GM23338 (cell line): ENCODE measurements at regions not wholly inside any gene's neighbourhood (a gene's known extent, or its start where the extent isn't known, plus 50 kb on each side); places are given as distances from the start of the nearest gene placed in this dataset.

Source experiments
- ATAC-seq: fragments of 200-7000 bp; cut with Tn5 transposase; 3 replicates; pipeline ENCODE4 v1.9.1; 2020
- DNase-seq: peaks from one replicate; pipeline ENCODE4 v3.0.0-alpha.2; 2015; ENCODE audit warnings: low spot score
- H2AFZ ChIP-seq: fragments of 200-600 bp; sonication (generic); 2 replicates; pipeline ENCODE4 v1.8.0; 2016; ENCODE audit warnings: antibody characterized with exemption, mild to moderate bottlenecking, moderate library complexity
- H3F3A ChIP-seq: fragments of 200-600 bp; sonication (generic); replicated peaks from 2 replicates; pipeline ENCODE4 v1.8.0; 2017; ENCODE audit warnings: antibody characterized with exemption, mixed run types, low read depth
- H3K27ac ChIP-seq: fragments of 200-600 bp; sonication (generic); 2 replicates; pipeline ENCODE4 v1.6.1; 2016; ENCODE audit warnings: low read depth
- H3K27me3 ChIP-seq: fragments of 200-600 bp; sonication (generic); 2 replicates; pipeline ENCODE4 v1.8.0; 2016; ENCODE audit warnings: mild to moderate bottlenecking, mixed run types, moderate library complexity; ENCODE audit not compliant: insufficient read depth
- H3K36me3 ChIP-seq: fragments of 200-600 bp; sonication (generic); 2 replicates; pipeline ENCODE4 v1.8.0; 2016; ENCODE audit warnings: mild to moderate bottlenecking; ENCODE audit not compliant: insufficient read depth
- H3K4me1 ChIP-seq: fragments of 200-600 bp; sonication (generic); 2 replicates; pipeline ENCODE4 v1.8.0; 2016; ENCODE audit warnings: mild to moderate bottlenecking, moderate library complexity; ENCODE audit not compliant: insufficient read depth
- H3K4me2 ChIP-seq: fragments of 200-600 bp; sonication (generic); 2 replicates; pipeline ENCODE4 v1.7.1; 2017; ENCODE audit warnings: mixed run types
- H3K4me3 ChIP-seq: fragments of 200-600 bp; sonication (generic); 2 replicates; pipeline ENCODE4 v1.6.1; 2016; ENCODE audit warnings: mixed run types
- H3K79me2 ChIP-seq: fragments of 200-600 bp; sonication (generic); replicated peaks from 2 replicates; pipeline ENCODE4 v1.8.0; 2017; ENCODE audit warnings: mild to moderate bottlenecking; ENCODE audit not compliant: insufficient read depth
- H3K9me2 ChIP-seq: fragments of 200-600 bp; sonication (generic); 2 replicates; pipeline ENCODE4 v1.8.0; 2017; ENCODE audit not compliant: insufficient read depth
- H4K20me1 ChIP-seq: fragments of 200-600 bp; sonication (generic); replicated peaks from 2 replicates; pipeline ENCODE4 v1.8.0; 2017; ENCODE audit warnings: mild to moderate bottlenecking; ENCODE audit not compliant: insufficient read depth
- H3K27ac Mint-ChIP-seq: 2 replicates; pipeline ENCODE4 v1.8.0; 2020; ENCODE audit warnings: inconsistent platforms, mild to moderate bottlenecking, moderate library complexity, mixed read lengths
- H3K27me3 Mint-ChIP-seq: 3 replicates; pipeline ENCODE4 v1.8.0; 2022; ENCODE audit warnings: low read depth, mild to moderate bottlenecking, moderate library complexity, mixed read lengths, inconsistent platforms; ENCODE audit not compliant: insufficient read depth, poor library complexity
- H3K36me3 Mint-ChIP-seq: 3 replicates; pipeline ENCODE4 v1.8.0; 2021; ENCODE audit warnings: low read depth, mild to moderate bottlenecking, inconsistent platforms, moderate library complexity, mixed read lengths
- H3K4me1 Mint-ChIP-seq: 3 replicates; pipeline ENCODE4 v1.8.0; 2020; ENCODE audit warnings: mild to moderate bottlenecking, inconsistent platforms, mixed read lengths
- H3K4me3 Mint-ChIP-seq: 3 replicates; pipeline ENCODE4 v1.8.0; 2021; ENCODE audit warnings: moderate library complexity, mild to moderate bottlenecking, inconsistent platforms, mixed read lengths
- H3K9me3 Mint-ChIP-seq: 3 replicates; pipeline ENCODE4 v1.8.0; 2020; ENCODE audit warnings: moderate library complexity, mild to moderate bottlenecking, inconsistent platforms, mixed read lengths
- CTCF ChIP-seq, 2 experiments: fragments of 200-600 bp in 1 of 2; sonication (generic) in 1 of 2; conservative IDR thresholded peaks; 2 replicates each; pipeline versions ENCODE4 v1.5.1 to v1.6.1; 2016 to 2017; ENCODE audit warnings: antibody characterized with exemption in 2 of 2, low read depth in 2 of 2, mild to moderate bottlenecking in 2 of 2, moderate library complexity in 1 of 2
- ZNF114 ChIP-seq: fragments of 250-450 bp; sonication (Bioruptor Pico); IDR thresholded peaks from 2 replicates; pipeline ENCODE4 v1.5.0; 2020; ENCODE audit warnings: mild to moderate bottlenecking, moderate library complexity
- ZNF462 ChIP-seq: fragments of 250-450 bp; sonication (Bioruptor Pico); IDR thresholded peaks from 2 replicates; pipeline ENCODE4 v1.5.0; 2020; ENCODE audit warnings: mild to moderate bottlenecking, moderate library complexity

- no peak overlapping the region for H3K4me2 ChIP-seq
- no peaks in the 10 kb centered on the region for H3K36me3 ChIP-seq
- TF ChIP-seq CTCF (conservative IDR thresholded peaks at IDR 0.05; ENCODE audit: low read depth in 2 of 2) (no peak), ZNF462 (CRISPR knock-in tag) (no peak), ZNF114 (CRISPR knock-in tag) (no peak)
- Mint-ChIP-seq H3K36me3 (peaks cover 3% of the 10 kb centered on the region), H3K27ac (no peak overlapping the region), H3K9me3 (peaks cover 12% of the 10 kb centered on the region), H3K27me3 (peaks cover 70% of the 10 kb centered on the region), H3K4me1 (peaks cover 30% of the 10 kb centered on the region), H3K4me3 (no peak overlapping the region)
- DNase-seq = no peak
- H4K20me1 ChIP-seq = peaks cover 4% of the 10 kb centered on the region; the same call in 1 of the 2 replicates
- peaks cover 32% of the 10 kb centered on the region for H3K4me1 ChIP-seq
- H3F3A ChIP-seq = 0 out of 2 replicates have a peak, but pooled peaks cover 5% of the 10 kb centered on the region
- no peaks in the 10 kb centered on the region for H3K79me2 ChIP-seq
- no peak overlapping the region for H3K27ac ChIP-seq
- peaks cover 95% of the 10 kb centered on the region for H3K27me3 ChIP-seq
- no peak for ATAC-seq
- no peak overlapping the region for H2AFZ ChIP-seq
- H3K4me3 ChIP-seq = no peak overlapping the region
- no peaks in the 10 kb centered on the region for H3K9me2 ChIP-seq
These were observed 66.7 kb upstream of the SAMD5 start for GRCh38 chr6:147441751-147442150.
